22Rv1 (cell line): ENCODE measurements at regions not wholly inside any gene's neighbourhood (a gene's known extent, or its start where the extent isn't known, plus 50 kb on each side); places are given as distances from the start of the nearest gene placed in this dataset.

ENCODE experiments used
- CTCF ChIP-seq: fragments of 450-650 bp; IDR thresholded peaks from 2 replicates; pipeline ENCODE4 v1.5.1; 2017; ENCODE audit warnings: mild to moderate bottlenecking
- ZFX ChIP-seq: fragments of 450-650 bp; IDR thresholded peaks from 2 replicates; pipeline ENCODE4 v1.6.1; 2017; ENCODE audit warnings: antibody characterized with exemption, borderline replicate concordance

GRCh38 chr13:84393981-84394625 lies 511.8 kb upstream of the SLITRK1 start:
- TF ChIP-seq CTCF (no peak), ZFX (no peak)
